GM21619 (cell line): ENCODE measurements at regions not wholly inside any gene's neighbourhood (a gene's known extent, or its start where the extent isn't known, plus 50 kb on each side); places are given as distances from the start of the nearest gene placed in this dataset.

ENCODE experiments used
- ATAC-seq: cut with Tn5 transposase; IDR thresholded peaks from one replicate; pipeline ENCODE4 v1.9.1; 2021; ENCODE audit not compliant: unreplicated experiment

- ATAC-seq = no peak
Observed at GRCh38 chr3:13266005-13266404, 154.1 kb downstream of the NUP210 start.

DNA sequence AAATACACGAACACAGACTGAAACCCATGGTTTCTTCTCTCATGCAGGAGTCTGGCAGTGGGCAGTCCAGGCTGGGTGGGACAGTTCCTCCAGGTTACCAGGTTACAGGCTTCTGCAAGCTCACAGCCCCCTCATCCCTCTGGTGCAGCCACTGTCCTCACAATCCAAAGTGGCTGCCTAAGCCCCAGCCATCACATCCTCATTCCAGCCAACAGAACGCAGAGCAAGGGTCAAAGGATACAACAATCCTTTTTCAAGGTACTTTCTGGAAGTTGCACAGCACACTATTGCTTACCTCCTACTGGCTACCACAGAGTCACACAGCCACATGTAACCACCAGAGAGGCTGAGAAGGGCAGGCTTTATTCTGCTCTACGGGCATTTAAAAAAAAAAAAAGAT, 154.6 kb downstream of the NUP210 start:
- ATAC-seq = no peak

DNA sequence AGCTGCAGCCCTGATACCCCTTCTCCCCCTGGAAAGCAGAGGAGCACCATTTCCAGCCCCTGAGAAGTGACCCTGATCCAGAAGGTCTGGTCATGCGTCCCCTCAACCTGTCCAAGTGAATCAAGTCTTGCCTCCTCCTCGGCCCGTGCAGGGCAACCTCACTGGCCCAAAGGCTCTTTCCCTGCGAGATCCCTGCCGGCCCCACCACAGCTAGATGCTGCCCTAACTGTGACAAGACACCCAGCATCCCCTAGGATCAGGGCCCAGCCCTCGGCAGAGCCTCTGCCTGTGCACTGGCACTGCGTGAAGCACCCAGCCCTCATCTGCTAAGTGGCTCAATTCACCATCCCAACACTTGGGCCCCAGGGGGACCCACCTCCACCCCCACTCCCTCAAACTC, 155.1 kb downstream of the NUP210 start:
- no peak for ATAC-seq

GRCh38 chr3:13264468-13264795, 155.7 kb downstream of the NUP210 start:
- no peak for ATAC-seq

DNA sequence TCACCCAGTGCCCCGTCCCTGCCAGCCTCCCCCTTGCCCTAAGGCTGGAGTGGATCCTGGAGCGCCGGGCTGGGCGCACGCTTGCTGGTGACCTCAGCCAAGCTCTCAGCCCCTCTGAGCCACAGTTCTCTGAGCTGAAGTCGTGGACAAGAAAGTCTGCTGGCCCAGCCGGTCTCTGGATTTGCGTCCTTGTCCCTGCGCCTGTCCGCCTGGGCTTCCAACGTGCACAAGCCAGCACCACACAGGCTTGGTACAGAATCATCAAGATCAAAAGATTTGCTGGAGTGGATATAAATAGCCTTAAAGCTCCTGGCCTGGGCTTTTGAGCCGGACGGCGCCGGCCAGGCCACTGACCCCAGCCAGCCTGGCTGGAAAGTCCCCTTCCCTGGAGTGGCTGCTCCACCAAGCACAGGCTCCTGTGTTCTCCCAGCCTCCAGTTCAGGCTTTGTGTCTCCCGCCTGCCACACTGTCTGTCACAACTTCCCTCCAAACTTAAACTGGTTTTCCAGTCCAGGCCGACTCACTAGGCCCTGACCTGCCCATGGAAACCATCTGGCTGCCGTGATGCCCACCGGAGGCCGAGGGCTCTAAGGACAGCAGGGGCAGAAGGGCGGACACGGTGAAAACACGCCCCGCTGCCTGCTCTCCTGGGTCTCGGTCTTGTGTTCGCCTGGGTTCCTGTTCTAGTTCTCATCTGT, 156.2 kb downstream of the NUP210 start:
- no peak for ATAC-seq

- ATAC-seq = peak; percentile 53
Observed at GRCh38 chr3:13262493-13263211, 157.5 kb downstream of the NUP210 start.

- no peak for ATAC-seq
Observed at GRCh38 chr3:13261892-13262291, 158.2 kb downstream of the NUP210 start.

- no peak for ATAC-seq
Observed at GRCh38 chr3:13261104-13261830, 158.9 kb downstream of the NUP210 start.

- no peak for ATAC-seq
Observed at GRCh38 chr3:13260259-13261103, 159.6 kb downstream of the NUP210 start.

- no peak for ATAC-seq
Observed at GRCh38 chr3:13259831-13260230, 160.3 kb downstream of the NUP210 start.

- ATAC-seq = no peak
Observed at GRCh38 chr3:13258986-13259514, 161.1 kb downstream of the NUP210 start.

DNA sequence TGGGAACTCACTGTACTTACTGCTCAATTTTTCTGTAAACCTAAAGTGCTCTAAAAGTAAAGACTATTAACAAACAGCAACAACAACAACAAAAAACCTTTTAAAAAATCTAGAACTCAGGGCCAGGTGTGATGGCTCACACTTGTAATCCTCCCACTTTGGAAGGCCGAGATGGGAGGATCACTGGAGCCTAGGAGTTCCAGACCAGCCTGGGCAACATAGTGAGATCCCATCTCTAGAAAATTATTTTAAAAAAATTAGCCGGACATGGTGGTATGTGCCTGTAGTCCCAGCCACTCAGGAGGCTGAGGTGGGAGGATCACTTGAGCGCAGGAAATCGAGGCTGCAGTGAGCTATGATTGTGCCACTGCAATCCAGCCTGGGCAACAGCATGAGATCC, 161.8 kb downstream of the NUP210 start:
- ATAC-seq = no peak

GRCh38 chr3:13257666-13258065, 162.5 kb downstream of the NUP210 start:
- no peak for ATAC-seq

- ATAC-seq = no peak
Observed at GRCh38 chr3:13256845-13257244, 163.3 kb downstream of the NUP210 start.

DNA sequence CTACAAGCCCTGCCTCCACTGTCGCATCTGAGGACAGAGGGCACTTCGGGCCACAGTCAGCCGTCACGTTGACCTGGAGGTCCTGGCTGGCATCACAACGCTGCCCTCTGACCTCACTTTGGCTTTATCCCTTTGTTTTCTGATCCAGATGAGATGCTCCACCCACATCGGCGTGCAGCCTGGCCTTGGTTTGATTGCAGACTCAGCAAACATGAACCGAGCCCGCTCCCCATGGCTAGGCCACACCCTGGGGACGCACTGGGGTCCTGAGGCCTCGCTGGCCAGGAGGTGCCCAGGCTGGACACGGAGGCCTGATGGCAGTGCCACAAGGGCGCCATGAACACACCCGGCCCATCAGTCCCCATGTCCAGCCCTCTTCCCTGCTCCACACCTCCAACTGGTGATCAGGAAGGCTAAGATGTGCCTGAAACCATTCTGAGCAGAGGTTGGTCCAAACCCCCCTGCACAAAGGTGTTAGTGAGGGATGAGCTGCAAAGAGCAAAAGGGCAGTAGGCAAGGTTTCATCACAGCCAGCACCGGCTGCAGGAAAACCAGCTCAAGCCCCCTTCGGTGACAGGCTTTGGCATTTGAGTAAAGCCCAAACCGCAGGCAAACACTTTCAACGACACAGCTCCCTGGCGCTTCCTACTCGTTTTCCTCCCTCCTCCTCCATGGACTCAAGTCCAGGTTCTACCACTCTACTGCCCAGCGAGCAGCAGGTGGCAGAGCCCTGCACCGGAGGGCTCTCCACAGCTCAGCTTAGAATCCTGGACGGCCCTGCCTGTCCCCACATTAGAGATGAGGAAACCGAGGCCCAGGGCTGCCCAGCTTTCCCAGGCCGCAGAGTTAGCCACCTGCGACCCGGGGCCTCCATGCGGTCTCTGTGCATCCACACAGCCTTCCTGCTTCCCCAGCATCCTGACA, 165.8 kb downstream of the NUP210 start:
- ATAC-seq = no peak

DNA sequence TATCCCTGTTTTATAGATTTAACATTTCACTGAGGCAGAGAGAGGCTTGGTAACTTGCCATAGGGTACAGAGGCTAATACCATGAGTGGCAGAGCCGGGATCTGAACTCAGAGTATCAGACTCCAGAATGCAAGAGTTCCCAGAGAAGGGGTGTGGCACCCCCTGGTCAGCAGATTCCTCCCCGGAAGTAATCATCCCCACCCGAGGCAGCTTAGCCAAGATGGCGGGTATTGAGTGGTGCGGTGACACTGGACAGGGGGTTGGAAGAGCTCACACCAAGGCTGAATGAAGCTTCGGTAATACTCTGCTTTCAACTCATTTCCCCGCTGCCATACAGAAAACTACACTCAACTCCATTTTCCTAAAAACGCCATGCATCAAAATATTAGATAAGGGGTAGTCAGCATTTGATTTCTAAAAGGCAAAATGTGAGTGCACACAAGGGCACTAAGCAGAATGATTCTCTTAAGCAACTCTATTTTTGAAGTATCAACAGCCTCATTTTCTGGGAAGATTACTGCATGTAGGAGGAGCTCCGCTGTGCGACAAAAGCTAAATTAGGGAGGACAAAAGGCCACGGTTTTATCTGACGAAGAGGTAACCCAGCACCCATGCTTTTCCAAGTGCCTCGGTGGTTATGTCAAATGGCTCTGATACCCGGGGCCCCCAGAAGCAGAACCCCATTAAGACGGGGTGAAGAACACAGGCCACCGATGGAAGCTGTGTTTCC, 166.7 kb downstream of the NUP210 start:
- no peak for ATAC-seq

- no peak for ATAC-seq
Observed at GRCh38 chr3:13252207-13252606, 167.9 kb downstream of the NUP210 start.

- ATAC-seq = no peak
Observed at GRCh38 chr3:13251166-13251903, 168.8 kb downstream of the NUP210 start.
